Mesenchymal stem cell (in vitro differentiated cells and primary cell): ENCODE measurements at regions not wholly inside any gene's neighbourhood (a gene's known extent, or its start where the extent isn't known, plus 50 kb on each side); places are given as distances from the start of the nearest gene placed in this dataset.

ENCODE experiments used
- DNase-seq: peaks from one replicate; pipeline ENCODE4 v3.0.0-alpha.2; 2013
- H2AFZ ChIP-seq: one replicate; pipeline ENCODE4 v1.6.1; 2013; ENCODE audit warnings: low read depth, mild to moderate bottlenecking, control low read depth, inconsistent platforms, low read length, moderate library complexity
- H2AK5ac ChIP-seq: 2 replicates; pipeline ENCODE4 v1.6.1; 2013; ENCODE audit warnings: low read length, moderate library complexity, mild to moderate bottlenecking, inconsistent platforms; ENCODE audit not compliant: severe bottlenecking
- H2BK120ac ChIP-seq: one replicate; pipeline ENCODE4 v1.6.1; 2013; ENCODE audit warnings: low read depth, mild to moderate bottlenecking, inconsistent platforms, low read length, moderate library complexity
- H2BK12ac ChIP-seq, 2 experiments: one replicate each; pipeline ENCODE4 v1.6.1; 2013; ENCODE audit warnings: inconsistent platforms in 2 of 2, low read length in 2 of 2, mild to moderate bottlenecking in 2 of 2, moderate library complexity in 2 of 2, control low read depth in 1 of 2
- H2BK15ac ChIP-seq: one replicate; pipeline ENCODE4 v1.6.1; 2013; ENCODE audit warnings: mild to moderate bottlenecking, low read depth, inconsistent platforms; ENCODE audit not compliant: poor library complexity, severe bottlenecking
- H2BK5ac ChIP-seq: 2 replicates; pipeline ENCODE4 v1.6.1; 2013; ENCODE audit warnings: low read depth, mild to moderate bottlenecking, low read length, control low read depth, inconsistent platforms; ENCODE audit not compliant: poor library complexity, severe bottlenecking
- H3K14ac ChIP-seq, 2 experiments: one replicate each; pipeline ENCODE4 v1.6.1; 2013; ENCODE audit warnings: inconsistent platforms in 2 of 2, low read length in 2 of 2, control low read depth in 1 of 2, mild to moderate bottlenecking in 1 of 2, moderate library complexity in 1 of 2
- H3K18ac ChIP-seq, 2 experiments: one replicate each; pipeline ENCODE4 v1.6.1; 2013; ENCODE audit warnings: inconsistent platforms in 2 of 2, low read length in 2 of 2, control low read depth in 1 of 2, low read depth in 1 of 2, mild to moderate bottlenecking in 1 of 2
- H3K23ac ChIP-seq, 2 experiments: one replicate each; pipeline ENCODE4 v1.6.1; 2013; ENCODE audit warnings: inconsistent platforms in 2 of 2, low read length in 2 of 2, mild to moderate bottlenecking in 2 of 2, moderate library complexity in 2 of 2, control low read depth in 1 of 2
- H3K27ac ChIP-seq: 2 replicates; pipeline ENCODE4 v1.5.1; 2013; ENCODE audit warnings: mild to moderate bottlenecking, moderate library complexity, low read length, control low read depth, inconsistent platforms; ENCODE audit not compliant: poor library complexity, severe bottlenecking
- H3K27me3 ChIP-seq, 2 experiments: 2 replicates each; pipeline versions ENCODE4 v1.6.1 to v1.7.0; 2013; ENCODE audit warnings: low read length in 2 of 2, mild to moderate bottlenecking in 2 of 2, moderate library complexity in 2 of 2, control low read depth in 1 of 2, inconsistent platforms in 1 of 2; ENCODE audit not compliant: control insufficient read depth in 1 of 2, insufficient read depth in 1 of 2
- H3K36me3 ChIP-seq, 2 experiments: 2 replicates each; pipeline versions ENCODE4 v1.6.1 to v1.7.0; 2013; ENCODE audit warnings: low read length in 2 of 2, control low read depth in 1 of 2, inconsistent platforms in 1 of 2, low read depth in 1 of 2, mild to moderate bottlenecking in 1 of 2; ENCODE audit not compliant: insufficient read depth in 2 of 2, control insufficient read depth in 1 of 2
- H3K4ac ChIP-seq, 2 experiments: one replicate each; pipeline ENCODE4 v1.6.1; 2013; ENCODE audit warnings: inconsistent platforms in 2 of 2, low read length in 2 of 2, mild to moderate bottlenecking in 2 of 2, moderate library complexity in 2 of 2, control low read depth in 1 of 2, low read depth in 1 of 2
- H3K4me1 ChIP-seq: 2 replicates; pipeline ENCODE4 v1.6.1; 2013; ENCODE audit warnings: low read depth, low read length, control low read depth; ENCODE audit not compliant: control insufficient read depth, insufficient read depth
- H3K4me2 ChIP-seq: 2 replicates; pipeline ENCODE4 v1.6.1; 2013; ENCODE audit warnings: low read length, mild to moderate bottlenecking, inconsistent platforms; ENCODE audit not compliant: poor library complexity, severe bottlenecking
- H3K4me3 ChIP-seq, 2 experiments: 2 replicates each; pipeline versions ENCODE4 v1.5.1 to v1.7.0; 2013; ENCODE audit warnings: low read length in 2 of 2, mild to moderate bottlenecking in 2 of 2, control low read depth in 1 of 2, low read depth in 1 of 2; ENCODE audit not compliant: insufficient read depth in 1 of 2
- H3K79me1 ChIP-seq: replicated peaks from 2 replicates; pipeline ENCODE4 v1.6.1; 2013; ENCODE audit warnings: mild to moderate bottlenecking, control low read depth, low read length, inconsistent platforms; ENCODE audit not compliant: poor library complexity, severe bottlenecking
- H3K9ac ChIP-seq: 2 replicates; pipeline ENCODE4 v1.7.0; 2013; ENCODE audit warnings: mild to moderate bottlenecking, low read length, moderate library complexity
- H3K9me3 ChIP-seq: 2 replicates; pipeline ENCODE4 v1.7.0; 2013; ENCODE audit warnings: mild to moderate bottlenecking, low read length; ENCODE audit not compliant: control insufficient read depth
- H4K8ac ChIP-seq: one replicate; pipeline ENCODE4 v1.6.1; 2013; ENCODE audit warnings: inconsistent platforms, mild to moderate bottlenecking, low read length, moderate library complexity
- H4K91ac ChIP-seq: one replicate; pipeline ENCODE4 v1.6.1; 2013; ENCODE audit warnings: mild to moderate bottlenecking, low read length, inconsistent platforms
- WGBS: methylation state at CpG from one replicate; pipeline ENCODE4 v1.1.7; 2013; ENCODE audit warnings: mixed read lengths; 5-methylcytosine and 5-hydroxymethylcytosine counted together

DNA sequence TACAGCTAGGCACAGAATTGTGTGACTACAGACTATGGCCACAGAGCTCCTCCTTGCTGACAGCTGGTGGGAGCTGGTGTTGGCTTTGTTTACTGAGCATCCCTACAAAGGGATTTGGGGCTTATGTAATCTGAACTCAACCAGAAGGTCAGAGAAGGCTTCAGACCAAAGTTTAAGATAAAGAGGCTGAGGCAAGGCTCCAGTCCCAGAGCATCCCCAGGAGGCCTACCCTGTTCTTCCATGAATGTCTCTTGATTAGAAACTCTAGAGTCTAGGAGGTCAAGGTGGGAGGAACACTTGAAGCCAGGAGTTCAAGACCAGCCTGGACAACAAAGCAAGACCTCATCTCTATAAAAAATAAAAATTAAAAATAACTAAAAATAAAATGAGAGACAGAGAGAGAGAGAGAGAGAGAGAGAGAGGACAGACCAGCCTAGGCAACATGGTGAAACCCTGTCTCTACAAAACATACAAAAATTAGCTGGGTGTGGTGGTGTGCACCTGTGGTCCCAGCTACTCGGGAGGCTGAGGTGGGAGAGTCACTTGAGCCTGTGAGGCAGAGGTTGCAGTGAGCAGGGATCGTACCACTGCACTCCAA is 125.5 kb upstream of the SERPIND1 start:
- H3K9me3 ChIP-seq, result no peaks in the 10 kb centered on the region
- 86% methylated on average over 2 of the region's 2 CpGs for WGBS
- no peak overlapping the region for H3K27ac ChIP-seq
- H2BK12ac ChIP-seq, result no peak overlapping the region
- no peak overlapping the region for H2BK15ac ChIP-seq
- no peak overlapping the region for H4K8ac ChIP-seq
- H3K36me3 ChIP-seq, result no peaks in the 10 kb centered on the region
- H3K4me2 ChIP-seq, result no peak overlapping the region
- H3K9ac ChIP-seq, result no peak overlapping the region
- no peak overlapping the region for H2BK5ac ChIP-seq
- no peak overlapping the region for H3K23ac ChIP-seq
- H3K27me3 ChIP-seq, result peaks cover 19 to 66% of the 10 kb centered on the region in 2 experiments
- no peak overlapping the region for H4K91ac ChIP-seq
- H2AK5ac ChIP-seq, result no peak overlapping the region
- H2BK120ac ChIP-seq, result no peak overlapping the region
- H3K18ac ChIP-seq, result no peak overlapping the region
- H3K4me1 ChIP-seq, result no peaks in the 10 kb centered on the region
- no peaks in the 10 kb centered on the region for H3K79me1 ChIP-seq
- no peak overlapping the region for H3K4ac ChIP-seq
- no peak overlapping the region for H2AFZ ChIP-seq
- no peak overlapping the region for H3K4me3 ChIP-seq
- no peak overlapping the region for H3K14ac ChIP-seq
- DNase-seq, result no peak

DNA sequence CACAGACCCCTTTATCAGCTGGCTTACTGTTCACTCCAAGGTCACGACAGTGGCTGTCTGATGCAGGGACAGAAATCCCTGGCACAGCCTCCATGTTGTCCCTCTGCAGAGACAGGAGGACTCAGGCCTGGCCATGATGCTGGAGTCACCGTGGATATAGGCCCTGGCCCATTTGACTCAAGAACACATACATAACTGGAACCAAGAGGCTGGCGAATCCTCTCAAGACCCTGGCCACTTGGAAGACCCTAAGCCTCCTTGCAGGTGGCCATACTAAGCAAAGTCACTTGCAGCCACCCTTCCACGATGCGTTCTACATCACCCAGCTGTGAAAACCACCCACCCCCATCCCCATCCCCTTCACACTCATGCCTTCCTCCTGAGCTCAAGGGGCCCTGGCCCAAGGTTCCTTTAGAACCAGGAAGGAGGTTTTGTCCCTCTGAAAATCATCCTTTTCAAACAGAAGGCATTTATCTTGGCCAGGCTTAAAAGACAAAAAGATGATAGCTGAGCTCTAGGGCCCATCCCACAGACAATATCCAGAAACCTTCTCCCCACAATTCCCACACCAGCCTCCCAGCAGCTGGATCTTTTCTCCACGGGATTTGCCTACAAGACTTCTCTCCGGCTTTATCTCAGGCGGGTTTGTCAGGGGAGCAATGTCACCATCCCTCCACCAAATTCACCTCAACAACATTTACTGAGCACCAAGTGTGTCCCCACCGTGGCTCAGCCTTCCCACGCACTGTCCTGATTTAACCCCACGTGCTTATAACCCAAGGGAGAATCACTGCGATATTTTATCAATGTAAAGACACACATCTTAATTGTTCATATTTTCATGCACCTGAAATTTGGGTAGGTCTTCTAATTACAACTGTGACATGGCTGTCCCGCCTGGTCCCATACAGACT is 123.4 kb upstream of the SERPIND1 start:
- Histone ChIP-seq H3K27ac (no peak overlapping the region), H2AFZ (no peak overlapping the region), H3K23ac (no peak overlapping the region), H2AK5ac (no peak overlapping the region), H3K79me1 (no peaks in the 10 kb centered on the region), H3K9me3 (no peaks in the 10 kb centered on the region), H3K4ac (no peak overlapping the region), H3K4me1 (no peaks in the 10 kb centered on the region), H2BK5ac (no peak overlapping the region), H3K14ac (no peak overlapping the region), H3K36me3 (no peaks in the 10 kb centered on the region), H2BK12ac (no peak overlapping the region), H3K4me2 (no peak overlapping the region), H2BK120ac (no peak overlapping the region), H3K4me3 (no peak overlapping the region), H3K18ac (no peak overlapping the region), H2BK15ac (no peak overlapping the region), H4K8ac (no peak overlapping the region), H4K91ac (no peak overlapping the region), H3K27me3 (peaks cover 19 to 53% of the 10 kb centered on the region in 2 experiments), H3K9ac (no peak overlapping the region)
- 84% methylated on average over 13 of the region's 13 CpGs for WGBS
- no peak for DNase-seq

GRCh38 chr22:20651286-20651685 is 122.6 kb upstream of the SERPIND1 start:
- H3K18ac ChIP-seq, result no peak overlapping the region
- WGBS, result 85% methylated on average over 2 of the region's 2 CpGs
- no peak overlapping the region for H2AK5ac ChIP-seq
- no peak overlapping the region for H3K4me3 ChIP-seq
- no peak overlapping the region for H3K4ac ChIP-seq
- no peak overlapping the region for H3K9ac ChIP-seq
- H2BK12ac ChIP-seq, result no peak overlapping the region
- H3K9me3 ChIP-seq, result no peaks in the 10 kb centered on the region
- no peak overlapping the region for H4K91ac ChIP-seq
- DNase-seq, result no peak
- no peak overlapping the region for H2BK120ac ChIP-seq
- H3K4me2 ChIP-seq, result no peak overlapping the region
- H3K4me1 ChIP-seq, result no peaks in the 10 kb centered on the region
- no peak overlapping the region for H2BK15ac ChIP-seq
- H3K23ac ChIP-seq, result no peak overlapping the region
- no peak overlapping the region for H3K27ac ChIP-seq
- H3K14ac ChIP-seq, result no peak overlapping the region
- H2AFZ ChIP-seq, result no peak overlapping the region
- no peaks in the 10 kb centered on the region for H3K79me1 ChIP-seq
- no peak overlapping the region for H4K8ac ChIP-seq
- H3K27me3 ChIP-seq, result peaks cover 13 to 47% of the 10 kb centered on the region in 2 experiments
- H3K36me3 ChIP-seq, result no peaks in the 10 kb centered on the region
- H2BK5ac ChIP-seq, result no peak overlapping the region

- H3K27me3 ChIP-seq, result peaks cover 15 to 47% of the 10 kb centered on the region in 2 experiments
- H2BK15ac ChIP-seq, result no peak overlapping the region
- no peaks in the 10 kb centered on the region for H3K36me3 ChIP-seq
- H2BK12ac ChIP-seq, result no peak overlapping the region
- no peak overlapping the region for H2BK120ac ChIP-seq
- H3K27ac ChIP-seq, result no peak overlapping the region
- H2AFZ ChIP-seq, result no peak overlapping the region
- no peak overlapping the region for H3K4me3 ChIP-seq
- H2BK5ac ChIP-seq, result no peak overlapping the region
- H3K23ac ChIP-seq, result no peak overlapping the region
- H3K4ac ChIP-seq, result no peak overlapping the region
- H3K14ac ChIP-seq, result no peak overlapping the region
- no peak for DNase-seq
- 96% methylated on average over 6 of the region's 6 CpGs for WGBS
- no peak overlapping the region for H2AK5ac ChIP-seq
- H4K91ac ChIP-seq, result no peak overlapping the region
- H3K9ac ChIP-seq, result no peak overlapping the region
- H3K4me2 ChIP-seq, result no peak overlapping the region
- no peaks in the 10 kb centered on the region for H3K9me3 ChIP-seq
- no peaks in the 10 kb centered on the region for H3K79me1 ChIP-seq
- H3K4me1 ChIP-seq, result no peaks in the 10 kb centered on the region
- no peak overlapping the region for H3K18ac ChIP-seq
- no peak overlapping the region for H4K8ac ChIP-seq
Observed at GRCh38 chr22:20652130-20652529, 121.8 kb upstream of the SERPIND1 start.
